OCI-LY1 (cell line): ENCODE measurements at regions not wholly inside any gene's neighbourhood (a gene's known extent, or its start where the extent isn't known, plus 50 kb on each side); places are given as distances from the start of the nearest gene placed in this dataset.

Experiments
- EZH2 ChIP-seq: fragments of 200-600 bp; sonication (generic), shearing (Covaris generic); IDR thresholded peaks from 2 replicates; pipeline ENCODE4 v1.8.0; 2017; ENCODE audit warnings: borderline replicate concordance, mixed run types, mild to moderate bottlenecking, antibody characterized with exemption, low read length, moderate library complexity, mixed read lengths
- TF ChIP-seq, protein P1 (sequence below): fragments of 200-600 bp; sonication (generic), shearing (Covaris generic); IDR thresholded peaks from 2 replicates; pipeline ENCODE4 v1.5.1; 2017; ENCODE audit warnings: mild to moderate bottlenecking, antibody characterized with exemption, low read length, moderate library complexity, mixed read lengths

DNA sequence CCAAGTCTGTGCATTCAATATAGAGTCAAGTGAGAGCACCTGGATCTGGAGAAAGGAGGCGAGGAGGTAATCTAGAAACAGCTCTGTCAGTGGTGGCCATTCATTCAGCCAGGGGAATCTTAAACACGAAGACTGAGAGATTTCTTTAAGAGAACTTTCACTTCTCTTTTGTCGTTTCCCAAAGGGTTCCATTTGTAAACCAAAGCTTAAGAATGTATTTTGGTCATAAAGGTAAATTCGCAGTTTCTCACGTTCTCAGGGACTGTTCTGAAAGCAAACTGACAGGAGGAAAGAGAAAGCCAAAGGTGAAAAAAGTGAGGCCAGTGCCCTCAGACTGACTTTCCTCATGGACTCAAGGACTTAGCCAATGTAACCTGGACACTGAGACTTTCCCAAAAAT, 513.5 kb downstream of the CMPK2 start:
- TF ChIP-seq, protein P1, sequence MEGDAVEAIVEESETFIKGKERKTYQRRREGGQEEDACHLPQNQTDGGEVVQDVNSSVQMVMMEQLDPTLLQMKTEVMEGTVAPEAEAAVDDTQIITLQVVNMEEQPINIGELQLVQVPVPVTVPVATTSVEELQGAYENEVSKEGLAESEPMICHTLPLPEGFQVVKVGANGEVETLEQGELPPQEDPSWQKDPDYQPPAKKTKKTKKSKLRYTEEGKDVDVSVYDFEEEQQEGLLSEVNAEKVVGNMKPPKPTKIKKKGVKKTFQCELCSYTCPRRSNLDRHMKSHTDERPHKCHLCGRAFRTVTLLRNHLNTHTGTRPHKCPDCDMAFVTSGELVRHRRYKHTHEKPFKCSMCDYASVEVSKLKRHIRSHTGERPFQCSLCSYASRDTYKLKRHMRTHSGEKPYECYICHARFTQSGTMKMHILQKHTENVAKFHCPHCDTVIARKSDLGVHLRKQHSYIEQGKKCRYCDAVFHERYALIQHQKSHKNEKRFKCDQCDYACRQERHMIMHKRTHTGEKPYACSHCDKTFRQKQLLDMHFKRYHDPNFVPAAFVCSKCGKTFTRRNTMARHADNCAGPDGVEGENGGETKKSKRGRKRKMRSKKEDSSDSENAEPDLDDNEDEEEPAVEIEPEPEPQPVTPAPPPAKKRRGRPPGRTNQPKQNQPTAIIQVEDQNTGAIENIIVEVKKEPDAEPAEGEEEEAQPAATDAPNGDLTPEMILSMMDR = no peak
- TF ChIP-seq EZH2 = no peak
